DMS153 treated with DMSO at 0.1 percent for 48 hours (cell line): ENCODE measurements at regions not wholly inside any gene's neighbourhood (a gene's known extent, or its start where the extent isn't known, plus 50 kb on each side); places are given as distances from the start of the nearest gene placed in this dataset.

Source experiments
- DNase-seq: peaks from one replicate; lab custom pipeline; 2025; ENCODE audit not compliant: unreplicated experiment; lab: John Stamatoyannopoulos, UW

GRCh38 chr15:69829974-69830373 lies 267.7 kb downstream of the TLE3 start:
- DNase-seq: no peak

- DNase-seq: no peak
These were observed 267.3 kb downstream of the TLE3 start for GRCh38 chr15:69830430-69830829.

- no peak for DNase-seq
These were observed 266.8 kb downstream of the TLE3 start for GRCh38 chr15:69830876-69831275.

- no peak for DNase-seq
These were observed 263.4 kb downstream of the TLE3 start for GRCh38 chr15:69834267-69834666.

GRCh38 chr15:69834761-69835160 lies 263.0 kb downstream of the TLE3 start:
- no peak for DNase-seq

- DNase-seq: no peak
These were observed 261.7 kb downstream of the TLE3 start for GRCh38 chr15:69836048-69836447.

- DNase-seq: no peak
These were observed 261.0 kb downstream of the TLE3 start for GRCh38 chr15:69836526-69837230.

- no peak for DNase-seq
These were observed 259.4 kb downstream of the TLE3 start for GRCh38 chr15:69838338-69838737.

GRCh38 chr15:69838994-69839393 lies 258.7 kb downstream of the TLE3 start:
- DNase-seq: no peak

GRCh38 chr15:69841113-69841828 lies 256.4 kb downstream of the TLE3 start:
- DNase-seq: no peak

- no peak for DNase-seq
These were observed 254.9 kb downstream of the TLE3 start for GRCh38 chr15:69842851-69843250.

- no peak for DNase-seq
These were observed 254.3 kb downstream of the TLE3 start for GRCh38 chr15:69843276-69843899.

- DNase-seq: no peak
These were observed 253.8 kb downstream of the TLE3 start for GRCh38 chr15:69843900-69844304.

GRCh38 chr15:69845159-69845558 lies 252.6 kb downstream of the TLE3 start:
- DNase-seq: no peak

GRCh38 chr15:69847625-69848024 lies 250.1 kb downstream of the TLE3 start:
- no peak for DNase-seq

GRCh38 chr15:69848096-69848495 lies 249.6 kb downstream of the TLE3 start:
- no peak for DNase-seq

GRCh38 chr15:69848551-69849231 lies 249.0 kb downstream of the TLE3 start:
- DNase-seq: no peak

- DNase-seq: no peak
These were observed 248.5 kb downstream of the TLE3 start for GRCh38 chr15:69849232-69849610.

GRCh38 chr15:69852482-69852881 lies 245.2 kb downstream of the TLE3 start:
- no peak for DNase-seq

GRCh38 chr15:69852916-69853315 lies 244.8 kb downstream of the TLE3 start:
- no peak for DNase-seq

GRCh38 chr15:69853544-69853951 lies 244.2 kb downstream of the TLE3 start:
- DNase-seq: no peak

- DNase-seq: no peak
These were observed 243.7 kb downstream of the TLE3 start for GRCh38 chr15:69854001-69854400.
